Thyroid gland (tissue), 4 donors: ENCODE measurements at regions not wholly inside any gene's neighbourhood (a gene's known extent, or its start where the extent isn't known, plus 50 kb on each side); places are given as distances from the start of the nearest gene placed in this dataset.

Experiments used
- POLR2A ChIP-seq, 2 donors: fragments of 450-650 bp; IDR thresholded peaks; one replicate each; pipeline ENCODE4 v1.6.1; 2017; ENCODE audit warnings: antibody characterized with exemption in 2 of 2, mild to moderate bottlenecking in 2 of 2, moderate library complexity in 1 of 2
- TF ChIP-seq, protein P1 (sequence below), 6 experiments: fragments of 200-600 bp in 3 of 6; fragments of 450-650 bp in 3 of 6; sonication (generic) in 3 of 6; IDR thresholded peaks; one replicate each; pipeline ENCODE4 v1.5.1; 2016 to 2019; ENCODE audit warnings: antibody characterized with exemption in 6 of 6, mild to moderate bottlenecking in 2 of 6, inconsistent platforms in 1 of 6, moderate library complexity in 1 of 6

DNA sequence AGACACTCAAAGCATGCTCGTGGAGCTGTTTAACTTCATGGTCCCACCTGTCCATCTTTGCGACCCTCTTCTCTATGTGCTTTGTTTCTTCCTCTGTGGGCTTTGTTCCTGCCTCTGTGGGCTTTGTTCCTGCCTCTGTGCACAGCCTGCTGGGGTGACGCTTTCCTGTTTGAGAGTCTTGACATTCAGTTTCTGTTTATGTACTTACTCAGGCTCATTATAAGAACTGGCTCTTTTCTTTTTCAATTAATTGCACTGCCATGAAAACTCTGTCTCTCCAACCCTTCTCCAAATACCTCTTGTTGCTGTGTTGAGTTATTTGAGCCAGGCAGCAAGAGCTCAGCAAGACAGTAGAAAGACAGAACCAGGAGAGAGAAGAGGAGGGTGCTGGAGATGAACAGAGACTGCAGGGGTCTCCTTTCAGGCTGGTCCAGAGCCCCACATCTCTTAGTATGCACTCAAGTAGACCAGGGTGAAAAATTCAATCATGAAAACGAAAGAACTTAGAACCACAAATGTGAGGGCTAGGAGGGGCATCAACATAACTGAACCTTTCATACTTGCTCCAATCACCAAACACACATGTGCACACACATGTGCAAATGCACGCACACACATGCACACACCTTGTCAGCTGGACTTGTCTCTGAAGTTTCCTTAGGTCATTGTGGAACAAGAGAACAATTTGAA, 88.3 kb upstream of the SGIP1 start:
- TF ChIP-seq, protein P1, sequence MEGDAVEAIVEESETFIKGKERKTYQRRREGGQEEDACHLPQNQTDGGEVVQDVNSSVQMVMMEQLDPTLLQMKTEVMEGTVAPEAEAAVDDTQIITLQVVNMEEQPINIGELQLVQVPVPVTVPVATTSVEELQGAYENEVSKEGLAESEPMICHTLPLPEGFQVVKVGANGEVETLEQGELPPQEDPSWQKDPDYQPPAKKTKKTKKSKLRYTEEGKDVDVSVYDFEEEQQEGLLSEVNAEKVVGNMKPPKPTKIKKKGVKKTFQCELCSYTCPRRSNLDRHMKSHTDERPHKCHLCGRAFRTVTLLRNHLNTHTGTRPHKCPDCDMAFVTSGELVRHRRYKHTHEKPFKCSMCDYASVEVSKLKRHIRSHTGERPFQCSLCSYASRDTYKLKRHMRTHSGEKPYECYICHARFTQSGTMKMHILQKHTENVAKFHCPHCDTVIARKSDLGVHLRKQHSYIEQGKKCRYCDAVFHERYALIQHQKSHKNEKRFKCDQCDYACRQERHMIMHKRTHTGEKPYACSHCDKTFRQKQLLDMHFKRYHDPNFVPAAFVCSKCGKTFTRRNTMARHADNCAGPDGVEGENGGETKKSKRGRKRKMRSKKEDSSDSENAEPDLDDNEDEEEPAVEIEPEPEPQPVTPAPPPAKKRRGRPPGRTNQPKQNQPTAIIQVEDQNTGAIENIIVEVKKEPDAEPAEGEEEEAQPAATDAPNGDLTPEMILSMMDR (IDR thresholded peaks at IDR 0.05): no peak
- TF ChIP-seq POLR2A (IDR thresholded peaks at IDR 0.05): no peak
